ENCODE measurements at regions not wholly inside any gene's neighbourhood (a gene's known extent, or its start where the extent isn't known, plus 50 kb on each side); places are given as distances from the start of the nearest gene placed in this dataset.

GRCh38 chr4:136573460-136573859 is 958.8 kb downstream of the PCDH18 start:
- TF ChIP-seq, protein P1, sequence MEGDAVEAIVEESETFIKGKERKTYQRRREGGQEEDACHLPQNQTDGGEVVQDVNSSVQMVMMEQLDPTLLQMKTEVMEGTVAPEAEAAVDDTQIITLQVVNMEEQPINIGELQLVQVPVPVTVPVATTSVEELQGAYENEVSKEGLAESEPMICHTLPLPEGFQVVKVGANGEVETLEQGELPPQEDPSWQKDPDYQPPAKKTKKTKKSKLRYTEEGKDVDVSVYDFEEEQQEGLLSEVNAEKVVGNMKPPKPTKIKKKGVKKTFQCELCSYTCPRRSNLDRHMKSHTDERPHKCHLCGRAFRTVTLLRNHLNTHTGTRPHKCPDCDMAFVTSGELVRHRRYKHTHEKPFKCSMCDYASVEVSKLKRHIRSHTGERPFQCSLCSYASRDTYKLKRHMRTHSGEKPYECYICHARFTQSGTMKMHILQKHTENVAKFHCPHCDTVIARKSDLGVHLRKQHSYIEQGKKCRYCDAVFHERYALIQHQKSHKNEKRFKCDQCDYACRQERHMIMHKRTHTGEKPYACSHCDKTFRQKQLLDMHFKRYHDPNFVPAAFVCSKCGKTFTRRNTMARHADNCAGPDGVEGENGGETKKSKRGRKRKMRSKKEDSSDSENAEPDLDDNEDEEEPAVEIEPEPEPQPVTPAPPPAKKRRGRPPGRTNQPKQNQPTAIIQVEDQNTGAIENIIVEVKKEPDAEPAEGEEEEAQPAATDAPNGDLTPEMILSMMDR (IDR thresholded peaks at IDR 0.05) = no peak
- no peak for TF ChIP-seq POLR2A (IDR thresholded peaks at IDR 0.05)
- Histone ChIP-seq H3K4me1 (replicated peaks in 1 of 2) (no peaks in the 10 kb centered on the region), H3K36me3 (replicated peaks in 1 of 2) (no peaks in the 10 kb centered on the region), H3K27me3 (no peaks in the 10 kb centered on the region), H3K4me3 (no peak overlapping the region), H3K27ac (no peak overlapping the region), H3K9me3 (replicated peaks in 1 of 3) (no peaks in the 10 kb centered on the region)
- intact Hi-C loops (cut with DNase I) = no loop called here
- DNase-seq = no peak
- WGBS, 4 donors = 55 to 60% (median 56%) methylated on average over 4 of the region's 4 CpGs

GRCh38 chr4:136571315-136571714 is 961.0 kb downstream of the PCDH18 start:
- Histone ChIP-seq H3K9me3 (replicated peaks in 1 of 3) (no peaks in the 10 kb centered on the region), H3K4me1 (replicated peaks in 1 of 2) (no peaks in the 10 kb centered on the region), H3K4me3 (no peak overlapping the region), H3K27me3 (no peaks in the 10 kb centered on the region), H3K36me3 (replicated peaks in 1 of 2) (no peaks in the 10 kb centered on the region), H3K27ac (no peak overlapping the region)
- 40 to 59% (median 52%) methylated on average over 3 of the region's 3 CpGs for WGBS, 4 donors
- DNase-seq = no peak
- no peak for TF ChIP-seq POLR2A (IDR thresholded peaks at IDR 0.05)
- TF ChIP-seq, protein P1 (IDR thresholded peaks at IDR 0.05) = no peak
- intact Hi-C loops (cut with DNase I) = no loop called here

GRCh38 chr4:136562834-136563233 is 969.5 kb downstream of the PCDH18 start:
- no peak overlapping the region for H3K4me3 ChIP-seq
- no peaks in the 10 kb centered on the region for H3K27me3 ChIP-seq
- DNase-seq = no peak
- H3K36me3 ChIP-seq (replicated peaks in 1 of 2) = no peaks in the 10 kb centered on the region
- intact Hi-C loops (cut with DNase I) = no loop called here
- 62 to 79% (median 72%) methylated on average over 1 of the region's 1 CpG for WGBS, 4 donors
- H3K9me3 ChIP-seq (replicated peaks in 1 of 3) = no peaks in the 10 kb centered on the region
- no peak for TF ChIP-seq POLR2A (IDR thresholded peaks at IDR 0.05)
- TF ChIP-seq, protein P1 (IDR thresholded peaks at IDR 0.05) = no peak
- no peaks in the 10 kb centered on the region for H3K4me1 ChIP-seq (replicated peaks in 1 of 2)
- no peak overlapping the region for H3K27ac ChIP-seq

DNA sequence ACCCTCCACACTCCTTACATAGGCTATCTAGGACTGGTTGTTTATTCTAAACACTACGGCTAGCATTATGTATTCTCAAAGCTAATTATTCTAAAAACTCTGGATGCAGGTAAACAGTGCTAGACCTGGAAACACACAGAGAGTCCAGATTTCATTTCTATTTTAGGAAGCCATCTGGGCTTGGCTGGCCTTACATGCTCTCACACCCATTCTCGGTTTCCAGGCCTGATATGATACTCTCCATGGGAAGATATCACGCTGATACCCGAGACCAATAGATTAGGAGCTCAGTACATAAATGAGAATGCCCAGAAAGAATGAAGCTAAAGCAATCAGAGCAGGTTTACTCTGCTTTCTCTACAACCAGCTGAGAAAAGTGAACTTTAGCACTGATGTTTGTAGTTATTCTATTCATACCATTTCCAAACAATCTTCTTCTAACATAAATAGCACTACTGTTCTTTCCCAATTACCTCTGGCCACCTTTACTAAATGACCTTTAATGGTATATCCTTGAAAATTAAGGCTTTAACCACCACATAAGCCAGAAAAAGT is 973.3 kb downstream of the PCDH18 start:
- no peaks in the 10 kb centered on the region for H3K9me3 ChIP-seq (replicated peaks in 1 of 3)
- H3K36me3 ChIP-seq (replicated peaks in 1 of 2) = no peaks in the 10 kb centered on the region
- no peaks in the 10 kb centered on the region for H3K4me1 ChIP-seq (replicated peaks in 1 of 2)
- TF ChIP-seq POLR2A (IDR thresholded peaks at IDR 0.05) = no peak
- TF ChIP-seq, protein P1 (IDR thresholded peaks at IDR 0.05) = no peak
- no peak overlapping the region for H3K27ac ChIP-seq
- 76 to 79% (median 77%) methylated on average over 4 of the region's 4 CpGs for WGBS, 4 donors
- no peaks in the 10 kb centered on the region for H3K27me3 ChIP-seq
- no peak overlapping the region for H3K4me3 ChIP-seq
- intact Hi-C loops (cut with DNase I) = no loop called here
- no peak for DNase-seq
